ENCODE measurements at regions not wholly inside any gene's neighbourhood (a gene's known extent, or its start where the extent isn't known, plus 50 kb on each side); places are given as distances from the start of the nearest gene placed in this dataset.
"Not testable (repeated sequence)": the region's sequence is repeated elsewhere in the genome, so short reads cannot be mapped to it uniquely, and the experiment has no call there.

GRCh38 chr2:38483776-38484501, 106.9 kb upstream of the ATL2 start:
- DNase-seq (ENCODE audit: low read depth in 3 of 3): no peak

GRCh38 chr2:38482710-38483109, 105.6 kb upstream of the ATL2 start:
- DNase-seq (ENCODE audit: low read depth in 3 of 3): not testable (repeated sequence)

- no peak for DNase-seq (ENCODE audit: low read depth in 3 of 3)
These were observed 103.5 kb upstream of the ATL2 start for GRCh38 chr2:38480617-38481016.

GRCh38 chr2:38477006-38477405, 99.9 kb upstream of the ATL2 start:
- no peak for DNase-seq (ENCODE audit: low read depth in 3 of 3)

GRCh38 chr2:38475567-38475881, 98.5 kb upstream of the ATL2 start:
- no peak for DNase-seq (ENCODE audit: low read depth in 3 of 3)

GRCh38 chr2:38474715-38475566, 97.9 kb upstream of the ATL2 start:
- no peak for DNase-seq (ENCODE audit: low read depth in 3 of 3)

GRCh38 chr2:38474021-38474456, 97.0 kb upstream of the ATL2 start:
- DNase-seq (ENCODE audit: low read depth in 3 of 3): no peak

- DNase-seq (ENCODE audit: low read depth in 3 of 3): no peak
These were observed 96.4 kb upstream of the ATL2 start for GRCh38 chr2:38473333-38474005.

GRCh38 chr2:38470115-38470514, 93.0 kb upstream of the ATL2 start:
- no peak for DNase-seq (ENCODE audit: low read depth in 3 of 3)

- no peak for DNase-seq (ENCODE audit: low read depth in 3 of 3)
These were observed 90.8 kb upstream of the ATL2 start for GRCh38 chr2:38467768-38468455.

GRCh38 chr2:38466876-38467767, 90.0 kb upstream of the ATL2 start:
- no peak for DNase-seq (ENCODE audit: low read depth in 3 of 3)

- DNase-seq (ENCODE audit: low read depth in 3 of 3): no peak
These were observed 89.3 kb upstream of the ATL2 start for GRCh38 chr2:38466409-38466808.

GRCh38 chr2:38465789-38466127, 88.7 kb upstream of the ATL2 start:
- DNase-seq (ENCODE audit: low read depth in 3 of 3): peak in 1 of 3 experiments; percentile 3

- DNase-seq (ENCODE audit: low read depth in 3 of 3): no peak
These were observed 88.1 kb upstream of the ATL2 start for GRCh38 chr2:38464971-38465788.

GRCh38 chr2:38463752-38464151, 86.7 kb upstream of the ATL2 start:
- no peak for DNase-seq (ENCODE audit: low read depth in 3 of 3)

GRCh38 chr2:38462121-38462661, 85.1 kb upstream of the ATL2 start:
- no peak for DNase-seq (ENCODE audit: low read depth in 3 of 3)

GRCh38 chr2:38461470-38461869, 84.4 kb upstream of the ATL2 start:
- no peak for DNase-seq (ENCODE audit: low read depth in 3 of 3)

GRCh38 chr2:38460313-38460712, 83.2 kb upstream of the ATL2 start:
- DNase-seq (ENCODE audit: low read depth in 3 of 3): no peak

- no peak for DNase-seq (ENCODE audit: low read depth in 3 of 3)
These were observed 77.0 kb upstream of the ATL2 start for GRCh38 chr2:38454081-38454480.

- not testable (repeated sequence) for DNase-seq (ENCODE audit: low read depth in 3 of 3)
These were observed 74.7 kb upstream of the ATL2 start for GRCh38 chr2:38451778-38452177.
